Right lobe of liver (tissue), 4 donors: ENCODE measurements at regions not wholly inside any gene's neighbourhood (a gene's known extent, or its start where the extent isn't known, plus 50 kb on each side); places are given as distances from the start of the nearest gene placed in this dataset.

Source experiments
- CTCF ChIP-seq, 4 donors: fragments of 200-600 bp in 3 of 4; fragments of 450-650 bp in 1 of 4; IDR thresholded peaks; one replicate each; pipeline versions ENCODE4 v1.5.1 to v1.8.0; 2016 to 2022; ENCODE audit warnings: antibody characterized with exemption in 4 of 4, mild to moderate bottlenecking in 2 of 4
- POLR2A ChIP-seq: fragments of 450-650 bp; IDR thresholded peaks from one replicate; pipeline ENCODE4 v1.6.1; 2017; ENCODE audit warnings: antibody characterized with exemption, mild to moderate bottlenecking
- donor health status: DM: no; HTN: no; CAD: no.
- donor health status: DM: no; HTN: no; CAD: no.
- donor health status: DM: no; HTN: yes; CAD: no.

GRCh38 chr3:80999481-80999880, 762.0 kb downstream of the GBE1 start:
- no peak for TF ChIP-seq CTCF (IDR thresholded peaks at IDR 0.05)
- TF ChIP-seq POLR2A = no peak
